Iris pigment epithelial cell (primary cell): ENCODE measurements at regions not wholly inside any gene's neighbourhood (a gene's known extent, or its start where the extent isn't known, plus 50 kb on each side); places are given as distances from the start of the nearest gene placed in this dataset.
"Not testable (repeated sequence)": the region's sequence is repeated elsewhere in the genome, so short reads cannot be mapped to it uniquely, and the experiment has no call there.

Experiments
- DNase-seq: peaks from one replicate; pipeline ENCODE4 v3.0.0-alpha.2; 2011; ENCODE audit warnings: low read depth

- DNase-seq = peak; percentile 3
Measured at GRCh38 chr10:64115908-64116643, 594.9 kb downstream of the REEP3 start.

- no peak for DNase-seq
Measured at GRCh38 chr10:64116707-64117106, 595.5 kb downstream of the REEP3 start.

- DNase-seq = no peak
Measured at GRCh38 chr10:64118736-64119135, 597.5 kb downstream of the REEP3 start.

- not testable (repeated sequence) for DNase-seq
Measured at GRCh38 chr10:64120301-64120980, 599.2 kb downstream of the REEP3 start.

- no peak for DNase-seq
Measured at GRCh38 chr10:64130152-64130551, 609.0 kb downstream of the REEP3 start.

- DNase-seq = no peak
Measured at GRCh38 chr10:64134676-64135075, 613.5 kb downstream of the REEP3 start.

GRCh38 chr10:64142395-64142794 lies 621.2 kb downstream of the REEP3 start:
- DNase-seq = no peak

GRCh38 chr10:64148607-64149006 lies 627.4 kb downstream of the REEP3 start:
- no peak for DNase-seq

GRCh38 chr10:64156166-64156565 lies 635.0 kb downstream of the REEP3 start:
- no peak for DNase-seq

GRCh38 chr10:64158551-64158950 lies 637.4 kb downstream of the REEP3 start:
- no peak for DNase-seq

- no peak for DNase-seq
Measured at GRCh38 chr10:64159910-64160872, 639.0 kb downstream of the REEP3 start.

GRCh38 chr10:64170791-64171190 lies 649.6 kb downstream of the REEP3 start:
- no peak for DNase-seq

GRCh38 chr10:64173826-64174225 lies 652.6 kb downstream of the REEP3 start:
- DNase-seq = no peak

GRCh38 chr10:64174666-64175255 lies 653.6 kb downstream of the REEP3 start:
- DNase-seq = no peak

GRCh38 chr10:64175271-64175962 lies 654.2 kb downstream of the REEP3 start:
- DNase-seq = no peak

GRCh38 chr10:64182671-64183070 lies 661.5 kb downstream of the REEP3 start:
- no peak for DNase-seq

- DNase-seq = no peak
Measured at GRCh38 chr10:64191286-64191685, 670.1 kb downstream of the REEP3 start.

- no peak for DNase-seq
Measured at GRCh38 chr10:64196638-64197315, 675.6 kb downstream of the REEP3 start.

GRCh38 chr10:64201936-64202335 lies 680.7 kb downstream of the REEP3 start:
- no peak for DNase-seq

- not testable (repeated sequence) for DNase-seq
Measured at GRCh38 chr10:64204504-64204903, 683.3 kb downstream of the REEP3 start.

- DNase-seq = no peak
Measured at GRCh38 chr10:64206409-64206808, 685.2 kb downstream of the REEP3 start.
